Right renal pelvis (tissue), 4 donors: ENCODE measurements at regions not wholly inside any gene's neighbourhood (a gene's known extent, or its start where the extent isn't known, plus 50 kb on each side); places are given as distances from the start of the nearest gene placed in this dataset.

Source experiments
- DNase-seq, 4 donors: peaks; one replicate each; pipeline ENCODE4 v3.0.0-alpha.2; 2013; ENCODE audit warnings: low read depth in 4 of 4, low spot score in 3 of 4, missing footprints in 1 of 4

DNA sequence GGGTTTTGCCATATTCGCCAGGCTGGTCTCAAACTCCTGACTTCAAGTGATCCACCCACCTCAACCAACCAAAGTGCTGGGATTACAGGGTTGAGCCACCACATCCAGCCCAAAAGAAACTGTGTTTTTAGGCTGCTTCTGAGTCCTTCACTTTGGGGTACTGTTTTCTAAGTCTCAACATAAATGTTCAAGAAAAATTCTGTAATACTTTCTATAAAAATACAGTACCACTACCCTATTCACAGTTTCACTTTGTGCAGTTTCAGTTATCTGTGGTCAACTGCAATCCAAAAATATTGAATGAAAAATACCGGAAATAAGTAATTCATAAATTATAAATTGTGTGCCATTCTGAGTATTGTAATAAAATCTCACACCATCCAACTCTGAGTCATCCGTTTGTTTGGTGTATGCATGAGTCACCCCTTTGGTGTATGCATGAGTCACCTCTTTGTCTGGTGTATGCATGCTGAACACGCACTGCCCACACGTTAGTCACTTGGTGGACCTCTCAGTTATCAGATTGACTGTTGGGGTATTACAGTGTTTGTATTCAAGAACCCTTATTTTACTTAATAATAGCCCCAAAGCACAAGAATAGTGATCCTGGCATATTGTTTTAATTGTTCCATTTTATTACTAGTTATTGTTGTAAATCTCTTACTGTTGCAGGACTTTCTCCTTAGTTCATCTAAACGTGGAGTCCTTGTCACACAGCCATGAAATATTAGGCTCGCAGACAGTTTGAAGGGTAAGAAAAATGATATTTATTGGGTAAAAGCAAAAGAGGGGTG lies 190.2 kb downstream of the FSCB start:
- DNase-seq = no peak

DNA sequence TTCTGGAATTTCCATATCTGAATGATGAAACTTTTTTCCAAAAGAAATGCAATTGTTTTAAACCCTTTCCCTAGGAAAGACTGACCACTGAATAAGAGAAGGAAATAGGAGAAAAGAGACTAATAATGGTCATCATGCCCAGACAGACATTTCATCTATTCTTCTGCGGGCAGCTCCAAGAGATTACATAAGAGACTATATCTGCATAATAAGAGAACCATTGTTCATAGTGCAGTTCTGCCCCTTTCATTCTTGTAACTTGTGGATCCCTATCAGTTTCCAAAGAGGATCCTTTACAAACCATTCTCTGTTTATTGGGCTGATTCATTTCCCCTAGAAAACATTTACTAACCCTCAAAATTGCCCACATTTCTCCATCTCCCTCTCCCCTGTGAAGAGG lies 197.8 kb downstream of the FSCB start:
- no peak for DNase-seq

DNA sequence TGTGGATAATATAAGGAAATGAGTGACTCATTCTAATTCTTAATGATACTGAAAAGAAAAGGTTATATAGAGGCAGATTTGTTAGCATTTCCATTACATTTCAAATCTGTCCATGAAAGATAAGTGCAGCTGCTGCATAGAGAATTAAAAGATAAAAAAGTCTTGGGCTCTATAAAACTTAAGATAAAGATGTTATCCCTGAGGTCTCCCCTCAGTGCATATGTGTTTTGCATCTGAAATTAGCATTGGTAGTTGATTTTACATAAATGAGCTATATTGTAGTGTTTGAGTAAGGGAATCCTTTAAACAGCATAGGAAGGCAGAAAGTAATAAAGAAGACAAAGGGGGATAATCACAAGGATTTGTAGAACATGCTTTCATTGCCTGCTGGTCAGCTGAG lies 206.2 kb downstream of the FSCB start:
- DNase-seq = no peak

DNA sequence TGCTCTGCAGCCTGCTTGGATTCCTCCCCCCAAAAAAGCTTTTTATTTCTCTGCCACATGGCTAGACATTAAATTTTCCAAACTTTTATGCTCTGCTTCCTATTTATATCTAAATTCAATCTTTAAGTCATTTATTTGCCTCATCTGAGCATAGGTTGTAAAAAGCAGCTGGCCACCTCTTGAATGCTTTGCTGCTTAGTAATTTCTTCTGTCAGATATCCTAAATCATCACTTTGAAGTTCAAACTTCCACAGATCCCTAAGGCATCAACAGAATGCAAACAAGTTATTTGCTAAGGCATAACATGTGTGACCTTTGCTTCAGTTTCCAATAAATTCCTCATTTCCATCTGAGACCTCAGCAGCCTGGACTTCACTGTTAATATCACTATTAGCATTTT lies 209.6 kb downstream of the FSCB start:
- peak in 1 of 4 donors; percentile 14 for DNase-seq

DNA sequence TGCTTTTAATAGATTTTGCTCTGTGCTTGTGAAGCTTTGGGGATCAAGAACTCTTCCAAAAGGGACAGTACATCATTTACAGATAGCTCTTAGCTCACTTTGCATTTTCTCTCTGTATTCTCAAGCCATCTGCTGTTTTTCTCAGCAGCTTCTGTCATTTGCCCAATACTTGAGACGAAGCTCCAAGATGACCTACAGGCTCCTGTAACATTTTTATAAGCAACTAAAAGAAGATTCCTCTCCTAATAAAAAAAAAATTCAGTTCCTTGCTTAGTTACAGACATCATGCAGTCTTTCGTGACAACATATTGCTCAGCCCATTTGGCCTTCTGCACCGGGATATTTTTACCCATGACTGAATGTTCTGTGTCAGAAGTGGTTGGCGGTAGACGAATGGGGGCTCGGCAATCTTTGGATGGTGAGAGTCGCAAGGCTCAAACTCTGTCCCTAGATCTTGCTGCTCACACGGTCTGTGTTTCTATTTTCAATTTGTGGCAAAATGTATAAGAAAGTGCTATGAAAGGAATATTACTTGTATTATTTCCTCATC lies 215.6 kb downstream of the FSCB start:
- DNase-seq = no peak

DNA sequence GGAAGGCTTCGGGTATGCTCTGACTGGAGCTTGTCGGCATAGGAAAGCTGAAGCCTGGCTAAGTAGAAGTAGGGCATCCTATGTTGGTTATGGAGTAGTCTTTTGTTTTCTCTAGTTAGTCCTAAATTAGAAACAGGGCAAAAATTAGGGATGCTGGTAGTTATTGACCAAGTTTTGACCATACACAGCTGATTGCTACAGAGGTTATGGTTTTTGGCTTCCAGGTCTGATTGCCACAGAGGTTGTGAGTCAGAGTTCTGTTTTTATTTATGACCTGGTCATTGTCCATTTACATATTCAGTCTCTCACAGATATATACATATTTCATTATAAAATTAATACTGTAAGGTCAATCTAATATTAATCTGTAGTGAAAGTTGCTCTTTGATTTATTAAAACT lies 219.2 kb downstream of the FSCB start:
- no peak for DNase-seq

DNA sequence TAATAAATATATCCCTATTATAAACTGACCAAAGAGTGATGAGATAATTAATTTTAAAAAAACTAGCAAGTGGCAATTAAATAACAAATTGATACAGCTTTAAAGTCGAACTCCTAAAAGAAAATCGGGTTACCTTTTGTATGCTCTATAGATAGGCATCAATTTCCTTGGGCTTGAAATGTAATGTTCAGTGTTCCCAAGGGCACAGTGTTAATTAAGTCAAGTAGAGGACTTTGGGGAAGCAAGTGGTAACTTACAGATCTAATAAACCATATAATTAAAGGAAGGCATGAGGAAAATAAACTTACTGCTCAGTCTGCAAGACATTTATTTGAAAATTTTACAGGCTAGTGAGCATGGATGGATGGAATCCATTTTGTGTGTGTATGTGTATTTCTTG lies 220.9 kb downstream of the FSCB start:
- DNase-seq = no peak

DNA sequence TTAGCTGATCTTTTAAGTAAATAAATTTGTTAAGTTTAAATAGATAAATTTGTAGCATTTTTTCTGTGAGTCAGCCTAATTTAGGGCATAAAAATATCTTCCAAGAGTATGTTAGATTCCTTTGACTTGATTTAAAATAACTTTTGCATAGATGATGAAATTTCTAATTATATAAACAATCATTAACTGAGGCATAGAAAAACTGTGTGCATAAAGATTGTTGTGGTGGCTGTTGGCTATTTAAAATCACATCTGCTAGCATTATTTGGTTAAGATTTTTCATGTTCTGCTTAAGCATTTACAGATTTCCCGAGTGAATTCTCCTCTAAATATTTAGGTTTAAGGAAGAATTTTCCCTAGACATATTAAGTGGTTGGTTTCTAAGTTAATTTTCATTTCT lies 223.2 kb downstream of the FSCB start:
- DNase-seq = no peak

DNA sequence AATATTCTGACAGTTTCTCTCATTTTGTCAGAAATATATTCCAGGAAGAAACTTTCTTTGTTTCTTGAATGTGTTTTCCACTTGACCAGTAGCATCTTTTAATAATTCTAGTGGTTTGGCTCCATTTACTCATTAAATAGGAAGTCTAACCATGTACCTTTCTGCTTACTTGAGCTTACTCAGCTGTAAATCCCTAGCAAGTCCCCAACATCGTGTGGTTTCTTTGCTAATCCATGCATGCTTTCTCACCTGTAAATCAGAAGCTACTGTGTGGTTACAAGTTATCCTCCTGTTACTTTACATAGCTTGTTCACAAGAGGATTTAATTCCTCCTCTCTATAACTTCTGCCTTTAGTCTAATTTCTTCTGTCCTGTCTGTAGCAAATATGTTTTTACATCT lies 227.7 kb downstream of the FSCB start:
- no peak for DNase-seq

DNA sequence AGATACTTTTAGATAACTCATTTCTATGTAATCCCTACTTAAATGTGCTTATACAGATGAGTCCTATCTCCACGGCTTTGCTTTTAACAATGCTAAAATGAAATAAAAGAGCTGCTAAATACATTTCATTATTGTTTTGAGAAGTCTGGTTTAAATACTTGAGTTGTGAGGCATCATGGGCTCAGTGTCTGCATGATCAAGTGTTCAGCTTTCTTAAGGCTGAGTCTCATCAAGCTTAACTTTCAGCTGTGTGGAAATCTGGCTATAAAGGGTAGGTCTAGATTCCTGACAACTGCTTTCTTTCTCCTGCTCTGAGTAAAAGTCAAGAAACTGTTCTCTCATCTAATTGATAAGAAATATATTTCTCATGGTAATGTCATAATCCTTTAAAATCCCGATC lies 235.4 kb downstream of the FSCB start:
- DNase-seq = no peak

DNA sequence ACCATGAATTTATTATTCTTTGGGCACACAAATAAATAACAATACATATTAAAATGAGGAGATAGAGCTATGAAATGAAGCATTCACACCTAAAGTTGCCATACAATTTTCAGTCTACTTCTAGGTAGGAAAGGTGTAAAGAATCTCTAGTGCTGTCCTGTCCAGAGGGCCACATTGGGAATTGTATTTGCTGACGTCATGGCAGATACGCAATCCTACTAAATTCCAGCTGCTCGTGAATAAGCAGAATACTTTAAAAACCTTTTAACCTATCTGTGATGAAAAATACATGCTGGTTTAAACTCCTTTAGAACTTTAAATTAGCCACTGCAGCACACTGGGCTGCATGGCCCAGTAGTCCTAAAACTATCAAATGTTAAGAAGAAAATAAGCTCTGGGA lies 236.1 kb downstream of the FSCB start:
- DNase-seq = no peak

DNA sequence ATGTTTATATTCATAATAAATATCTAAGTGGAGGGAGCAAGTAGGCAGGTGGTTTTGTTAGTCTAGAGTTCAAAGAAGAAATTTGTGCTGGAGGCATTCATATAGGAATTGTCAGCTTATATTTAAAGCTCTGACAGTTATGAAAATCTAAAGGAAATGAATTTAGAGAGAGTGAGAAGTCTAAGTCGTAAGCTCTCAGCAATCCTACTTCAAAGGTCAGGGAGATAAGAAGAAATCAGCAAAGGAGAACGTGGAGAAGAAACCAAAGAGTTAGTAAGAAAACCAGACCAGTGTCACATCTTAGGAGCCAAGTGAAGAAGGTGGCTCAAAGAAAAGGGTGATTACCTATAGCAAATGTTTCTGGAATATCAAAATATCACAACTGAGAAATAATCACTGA lies 241.8 kb downstream of the FSCB start:
- no peak for DNase-seq

DNA sequence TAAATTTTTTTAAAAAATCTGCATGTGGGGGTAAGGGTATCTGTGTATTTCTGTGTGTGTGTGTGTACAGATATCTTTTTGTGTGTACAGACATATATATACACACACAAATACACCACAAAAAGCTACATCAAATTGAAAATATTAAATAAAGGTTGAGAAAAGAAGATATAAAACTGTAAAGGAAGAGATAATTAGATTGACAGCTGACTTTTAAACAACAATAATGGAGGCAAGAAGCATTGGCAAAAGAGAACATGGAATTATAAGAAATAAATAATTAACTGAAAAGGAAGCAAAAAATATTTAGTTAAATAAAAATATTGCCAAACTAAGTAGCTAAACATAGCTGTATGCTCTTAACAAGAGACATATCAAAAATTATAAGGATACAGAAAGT lies 291.4 kb downstream of the FSCB start:
- no peak for DNase-seq

DNA sequence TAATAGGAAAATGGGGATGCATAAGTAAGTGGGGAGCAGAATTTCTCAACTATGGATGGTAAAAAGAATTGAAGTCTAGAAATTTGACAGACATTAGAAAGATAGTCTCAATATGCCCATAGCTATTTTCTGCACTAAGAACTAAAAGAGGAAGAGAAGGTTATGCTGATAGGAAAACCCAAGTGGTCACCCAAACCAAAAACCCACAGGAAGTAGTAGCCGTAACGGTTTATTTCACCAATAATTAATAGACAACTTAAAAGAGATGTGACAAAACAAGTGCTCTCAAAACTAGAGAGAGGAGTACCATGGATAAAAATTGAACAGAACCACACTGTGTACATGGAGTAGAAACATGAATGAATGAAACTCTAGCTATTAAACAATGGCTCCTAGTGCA lies 295.4 kb downstream of the FSCB start:
- DNase-seq = no peak

DNA sequence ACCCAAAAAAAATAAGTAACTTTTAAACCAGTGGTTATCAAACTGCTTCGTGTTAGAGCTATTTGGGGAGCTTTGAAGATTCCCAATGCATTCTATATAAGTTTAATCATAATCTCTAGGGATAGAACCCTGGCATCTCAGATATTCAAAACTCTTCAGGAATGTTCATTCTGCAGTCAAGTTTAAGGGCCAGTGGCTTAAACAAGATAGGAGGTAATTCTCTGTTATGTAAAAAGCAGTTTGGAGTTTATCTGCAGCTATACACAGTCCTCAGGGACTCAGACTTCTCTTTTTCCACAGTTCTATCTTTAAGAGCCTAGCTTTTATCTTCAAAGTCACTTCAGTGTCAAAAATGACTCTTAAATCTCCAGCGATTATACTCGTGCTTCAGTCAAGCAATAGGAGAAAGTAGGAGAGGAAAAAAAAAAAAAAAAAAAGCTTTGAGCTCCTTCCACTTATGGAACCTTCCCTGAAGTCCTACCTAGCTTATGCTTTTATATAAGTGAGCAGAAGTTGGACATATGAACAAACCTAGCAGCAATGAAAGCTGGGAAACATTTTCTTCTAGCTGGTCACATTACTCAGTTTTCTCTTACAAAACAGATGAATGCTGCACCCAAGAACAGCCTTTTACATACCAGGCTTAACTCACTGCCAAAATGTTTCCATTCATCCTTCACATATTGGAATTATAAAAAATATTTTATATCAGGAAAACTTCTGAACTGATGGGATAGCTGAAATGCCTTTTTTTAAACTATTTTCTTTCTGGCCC lies 302.8 kb downstream of the FSCB start:
- no peak for DNase-seq

DNA sequence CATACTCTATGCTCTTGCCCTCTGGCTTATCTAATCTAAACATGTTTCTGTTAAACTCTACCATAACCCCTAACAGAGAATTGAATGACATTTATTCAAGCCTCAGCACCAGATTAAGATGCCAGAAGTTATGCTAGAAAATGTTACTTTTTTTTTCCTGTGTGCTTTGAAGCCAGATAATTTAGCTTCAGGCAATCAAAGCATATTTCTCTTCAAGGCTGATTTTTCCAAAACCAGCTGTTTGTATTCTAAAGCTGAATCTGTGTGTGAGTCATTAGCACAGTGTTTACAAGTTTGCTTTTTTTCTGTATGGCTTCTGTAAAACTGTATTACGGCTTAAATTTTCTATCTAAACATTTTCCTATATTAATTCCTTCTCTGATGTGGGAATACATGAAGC lies 326.1 kb downstream of the FSCB start:
- DNase-seq = no peak

DNA sequence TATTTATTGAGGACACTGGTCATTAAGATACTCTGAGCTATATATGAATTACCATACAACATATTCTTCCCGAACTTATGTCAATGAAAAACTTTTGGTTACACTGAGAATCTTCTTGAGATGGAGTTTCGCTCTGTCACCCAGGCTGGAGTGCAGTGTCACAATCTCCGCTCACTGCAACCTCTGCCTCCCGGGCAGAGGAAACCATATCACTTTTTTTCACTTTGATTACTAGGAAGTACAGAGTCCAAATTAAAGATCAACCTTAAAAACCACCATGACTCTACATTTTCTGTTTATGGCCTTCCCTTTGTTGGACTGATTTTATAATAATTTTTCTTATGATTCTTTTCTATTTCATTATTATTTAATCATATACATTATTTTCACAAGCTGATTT lies 336.5 kb downstream of the FSCB start:
- no peak for DNase-seq

DNA sequence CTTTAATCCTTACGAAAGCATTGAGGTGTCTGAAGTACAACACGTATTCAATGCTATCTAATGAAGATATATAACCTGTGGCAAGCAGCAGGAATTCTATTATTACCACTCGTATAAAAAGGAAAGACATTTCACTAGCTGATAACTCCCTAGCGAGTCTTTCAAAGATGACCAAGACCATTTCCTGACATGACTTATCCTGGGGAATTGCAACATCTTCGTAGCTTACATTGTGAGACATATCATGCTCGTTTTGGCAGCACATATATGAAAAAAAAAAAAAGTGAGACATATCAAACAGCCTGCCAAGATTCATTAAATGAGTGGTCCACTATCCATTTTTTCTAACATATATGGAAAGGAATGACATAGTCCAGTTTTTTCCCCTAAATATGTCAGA lies 337.0 kb downstream of the FSCB start:
- DNase-seq = no peak

DNA sequence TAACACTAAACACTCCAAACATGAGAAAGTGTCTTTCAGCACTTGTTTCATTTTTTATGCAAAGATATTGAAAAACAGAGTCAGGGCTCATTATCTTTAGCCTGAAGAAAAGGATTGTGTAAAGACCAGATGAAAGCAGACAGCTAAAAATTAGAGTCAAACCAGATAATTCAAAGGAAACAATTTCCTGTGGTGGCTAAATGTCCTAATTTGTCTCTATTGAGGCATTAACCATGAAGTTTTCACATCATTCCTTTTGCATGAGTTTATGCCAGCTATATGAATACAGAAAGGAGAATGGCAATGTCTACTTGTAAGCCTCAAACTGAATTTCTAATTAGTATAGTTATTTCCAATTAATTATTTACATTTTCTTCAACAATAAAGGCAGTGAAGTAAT lies 338.5 kb downstream of the FSCB start:
- no peak for DNase-seq

DNA sequence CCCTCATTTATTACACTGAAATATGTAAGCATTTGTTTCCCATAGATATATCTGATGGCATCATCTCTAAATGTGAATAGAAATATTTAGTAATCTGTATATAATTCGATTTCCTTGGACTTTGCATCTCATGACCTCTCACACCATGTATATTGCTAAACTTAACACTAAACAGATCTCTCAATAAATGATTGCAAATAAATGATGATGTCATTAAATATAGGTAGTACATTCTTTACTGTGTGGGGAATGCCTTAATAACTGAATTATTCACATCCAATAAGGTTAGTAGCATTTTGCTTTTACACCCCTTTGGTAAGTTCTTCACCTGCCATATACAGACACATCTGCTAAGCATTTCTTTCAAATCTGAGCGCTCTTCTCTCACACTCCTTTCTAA lies 340.5 kb downstream of the FSCB start:
- DNase-seq = no peak

DNA sequence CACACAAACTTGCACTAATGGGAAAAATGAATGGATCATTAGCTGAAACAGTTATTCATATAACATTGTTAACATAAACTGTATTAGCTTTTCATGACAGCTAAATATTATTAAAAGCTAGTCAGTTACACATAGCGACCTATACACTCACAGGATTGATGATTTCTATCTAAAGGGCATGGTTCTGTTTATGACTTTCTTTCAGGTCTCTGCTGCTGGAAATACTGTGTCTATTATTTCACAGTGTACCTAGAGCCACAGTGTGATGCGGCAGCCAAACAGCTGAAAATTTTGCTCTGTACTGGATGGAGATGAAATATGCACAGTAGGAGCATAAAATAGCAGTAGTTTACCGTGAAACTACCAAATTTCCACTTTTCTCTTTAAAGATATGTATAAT lies 341.1 kb downstream of the FSCB start:
- DNase-seq = no peak

DNA sequence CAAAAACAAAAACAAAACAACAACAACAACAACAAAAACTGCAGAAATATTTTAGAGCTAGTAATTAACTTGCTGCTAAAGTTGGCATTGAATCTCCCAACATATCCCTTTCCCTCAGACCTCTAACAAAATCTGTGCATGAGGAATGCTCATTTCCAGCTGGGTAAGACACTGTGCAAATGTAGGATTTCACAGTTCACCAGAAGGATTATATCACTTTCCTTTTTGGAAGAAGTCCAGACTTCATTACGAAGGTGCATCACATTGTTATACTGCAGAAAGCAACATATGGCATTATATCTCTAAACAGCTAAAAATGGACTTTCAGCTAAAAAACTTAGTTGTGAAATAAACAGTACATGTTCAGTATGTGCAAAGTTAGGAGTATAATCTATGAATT lies 341.8 kb downstream of the FSCB start:
- DNase-seq = no peak
